DMS53 treated with DMSO at 0.1 percent for 48 hours (cell line): ENCODE measurements at regions not wholly inside any gene's neighbourhood (a gene's known extent, or its start where the extent isn't known, plus 50 kb on each side); places are given as distances from the start of the nearest gene placed in this dataset.

ENCODE experiments used
- DNase-seq: peaks from one replicate; lab custom pipeline; 2025; ENCODE audit not compliant: unreplicated experiment; lab: John Stamatoyannopoulos, UW

- no peak for DNase-seq
Measured at GRCh38 chr15:62785881-62786828, 256.4 kb upstream of the TPM1 start.

GRCh38 chr15:62787401-62787800, 255.1 kb upstream of the TPM1 start:
- no peak for DNase-seq

GRCh38 chr15:62788224-62788623, 254.3 kb upstream of the TPM1 start:
- no peak for DNase-seq

GRCh38 chr15:62790546-62790945, 252.0 kb upstream of the TPM1 start:
- no peak for DNase-seq

- DNase-seq = no peak
Measured at GRCh38 chr15:62791694-62792093, 250.9 kb upstream of the TPM1 start.

- no peak for DNase-seq
Measured at GRCh38 chr15:62792986-62793751, 249.4 kb upstream of the TPM1 start.

GRCh38 chr15:62793752-62794144, 248.8 kb upstream of the TPM1 start:
- DNase-seq = no peak

GRCh38 chr15:62795171-62795570, 247.4 kb upstream of the TPM1 start:
- no peak for DNase-seq

GRCh38 chr15:62795700-62796695, 246.5 kb upstream of the TPM1 start:
- no peak for DNase-seq

- DNase-seq = no peak
Measured at GRCh38 chr15:62797171-62797570, 245.4 kb upstream of the TPM1 start.

GRCh38 chr15:62798536-62798935, 244.0 kb upstream of the TPM1 start:
- DNase-seq = no peak

GRCh38 chr15:62799037-62799436, 243.5 kb upstream of the TPM1 start:
- DNase-seq = no peak

GRCh38 chr15:62799919-62800318, 242.6 kb upstream of the TPM1 start:
- DNase-seq = no peak

GRCh38 chr15:62802612-62803011, 239.9 kb upstream of the TPM1 start:
- DNase-seq = no peak

- no peak for DNase-seq
Measured at GRCh38 chr15:62803856-62804400, 238.6 kb upstream of the TPM1 start.

- DNase-seq = no peak
Measured at GRCh38 chr15:62805502-62805901, 237.0 kb upstream of the TPM1 start.

GRCh38 chr15:62807539-62808130, 234.9 kb upstream of the TPM1 start:
- DNase-seq = no peak

GRCh38 chr15:62809115-62809967, 233.2 kb upstream of the TPM1 start:
- no peak for DNase-seq

- DNase-seq = no peak
Measured at GRCh38 chr15:62809968-62810260, 232.6 kb upstream of the TPM1 start.

GRCh38 chr15:62812515-62812835, 230.1 kb upstream of the TPM1 start:
- no peak for DNase-seq
